ENCODE measurements at regions not wholly inside any gene's neighbourhood (a gene's known extent, or its start where the extent isn't known, plus 50 kb on each side); places are given as distances from the start of the nearest gene placed in this dataset.
"Not testable (repeated sequence)": the region's sequence is repeated elsewhere in the genome, so short reads cannot be mapped to it uniquely, and the experiment has no call there.

DNA sequence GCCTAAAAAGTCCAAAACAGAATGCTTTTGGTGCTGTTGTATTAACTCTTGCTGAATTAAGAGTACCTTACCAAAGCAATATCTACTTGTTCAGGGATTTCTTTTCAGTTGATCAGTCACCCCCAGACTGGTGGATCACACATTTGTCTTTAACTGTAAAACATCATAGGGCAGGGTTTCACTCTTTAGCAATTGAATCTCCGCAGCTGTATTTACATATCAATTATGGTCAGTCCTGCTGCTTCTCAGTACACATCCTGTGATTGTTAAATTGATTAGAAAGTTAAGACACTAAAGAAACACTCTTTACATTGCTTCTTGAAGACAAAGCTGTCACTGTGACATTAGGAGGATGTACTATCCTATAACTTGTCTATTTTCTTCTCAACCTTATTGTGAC lies 277.1 kb upstream of the ADGRL3 start:
- no peak for DNase-seq

DNA sequence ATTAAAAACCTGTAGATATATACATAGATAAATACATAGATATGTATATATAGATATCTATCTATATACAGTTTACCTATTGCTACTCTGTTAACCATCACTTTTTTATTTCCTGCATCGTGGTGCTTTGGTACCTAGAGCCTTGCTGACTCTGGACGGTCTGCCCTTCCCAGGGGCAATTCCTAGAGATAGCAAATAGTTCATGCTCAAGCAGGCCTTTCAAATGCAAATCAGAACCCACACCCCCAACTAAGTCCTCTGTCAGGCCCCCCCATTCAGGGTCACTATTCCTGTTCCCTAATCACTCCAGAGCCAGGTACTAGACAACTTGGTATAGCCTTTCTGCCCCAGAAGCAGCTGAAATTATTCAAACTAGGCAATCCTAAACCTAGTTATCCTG lies 273.5 kb upstream of the ADGRL3 start:
- DNase-seq = no peak

DNA sequence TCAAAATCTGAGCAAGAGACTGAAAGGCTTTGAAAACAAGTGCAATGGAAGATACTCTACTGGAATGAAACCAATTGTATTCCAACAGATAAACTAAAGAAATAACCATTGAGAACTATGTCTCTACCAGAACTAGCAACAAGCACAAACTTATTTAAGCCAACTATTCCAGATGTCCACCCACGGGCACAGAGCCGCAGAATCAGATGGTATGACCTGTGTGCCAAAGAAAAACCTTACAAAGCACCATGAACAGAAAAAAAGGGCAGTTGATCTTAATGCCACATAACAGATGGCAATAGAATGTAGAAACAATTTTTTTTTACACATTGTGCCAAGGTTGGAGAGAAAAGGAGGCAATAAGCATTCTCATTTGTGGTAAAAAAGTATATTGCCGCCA lies 269.3 kb upstream of the ADGRL3 start:
- no peak for DNase-seq

DNA sequence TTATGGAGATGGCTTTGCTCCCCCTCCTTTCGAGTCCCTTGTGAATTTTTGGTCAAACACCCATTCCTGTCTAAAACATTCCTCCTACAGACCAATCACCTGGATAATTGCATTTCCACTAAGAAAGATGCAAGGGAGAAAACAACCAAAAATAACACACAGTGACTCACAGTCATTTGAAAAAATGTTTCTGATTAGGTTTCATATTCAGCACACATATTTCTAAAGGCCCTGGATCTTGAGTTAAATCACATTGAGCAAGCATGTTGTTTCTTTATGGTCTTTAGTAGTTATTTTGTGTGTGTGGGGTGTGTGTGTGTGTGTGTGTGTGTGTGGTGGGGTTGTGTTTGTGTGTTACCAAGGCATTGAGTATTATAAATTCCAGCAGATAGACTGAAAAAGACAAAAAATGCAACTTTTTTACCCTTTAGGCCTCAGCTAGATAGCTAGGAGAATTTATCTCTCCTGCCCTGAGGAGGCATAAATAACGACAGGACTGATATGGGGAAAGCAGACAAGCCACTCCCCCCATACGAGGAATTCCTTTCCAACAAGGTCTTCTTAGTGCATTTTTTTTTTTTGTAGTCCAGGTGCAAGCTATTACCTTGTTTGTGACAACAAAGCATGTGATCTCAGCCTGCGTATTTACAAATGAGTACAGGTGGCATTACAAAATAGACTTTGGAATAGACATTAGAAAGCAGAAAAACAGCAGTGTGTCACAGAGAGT lies 265.4 kb upstream of the ADGRL3 start:
- no peak for DNase-seq

DNA sequence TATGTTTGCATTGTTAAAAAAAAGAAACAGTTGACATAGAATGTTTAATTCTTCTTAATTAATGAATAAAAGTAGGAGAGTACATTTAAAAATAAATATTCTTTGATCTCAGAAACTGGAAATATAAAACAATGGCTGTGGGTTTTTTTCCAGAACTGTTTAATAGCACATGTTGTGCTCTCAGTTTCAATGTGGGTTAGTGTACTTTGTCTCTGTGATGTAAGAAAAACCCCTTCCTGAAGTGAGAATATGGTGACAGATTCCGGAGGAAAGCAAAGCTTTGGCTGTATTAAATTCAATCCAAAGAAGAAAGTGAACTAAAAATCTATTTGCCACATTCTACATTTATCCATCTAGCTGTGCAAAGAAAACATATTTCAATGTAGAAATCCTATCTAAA lies 261.9 kb upstream of the ADGRL3 start:
- DNase-seq = no peak

DNA sequence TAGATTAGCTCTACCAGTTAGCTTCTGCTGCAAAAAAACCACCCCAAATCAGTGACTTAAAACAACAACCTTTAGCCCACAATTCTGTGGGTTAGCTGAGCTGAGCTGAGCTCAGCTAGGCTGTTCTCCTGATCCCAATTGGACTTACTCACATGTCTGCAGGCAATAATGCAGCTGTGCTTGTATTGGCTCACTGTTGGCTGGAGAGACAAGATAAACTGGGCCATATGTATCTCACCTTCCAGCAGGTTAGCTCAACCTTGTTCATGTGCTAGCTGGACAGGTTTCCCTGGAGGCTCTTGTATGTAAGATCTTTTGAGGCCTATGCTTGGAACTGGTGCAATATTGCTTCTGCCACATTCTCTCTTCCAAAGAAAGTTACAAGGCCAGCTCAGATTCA lies 261.5 kb upstream of the ADGRL3 start:
- no peak for DNase-seq

DNA sequence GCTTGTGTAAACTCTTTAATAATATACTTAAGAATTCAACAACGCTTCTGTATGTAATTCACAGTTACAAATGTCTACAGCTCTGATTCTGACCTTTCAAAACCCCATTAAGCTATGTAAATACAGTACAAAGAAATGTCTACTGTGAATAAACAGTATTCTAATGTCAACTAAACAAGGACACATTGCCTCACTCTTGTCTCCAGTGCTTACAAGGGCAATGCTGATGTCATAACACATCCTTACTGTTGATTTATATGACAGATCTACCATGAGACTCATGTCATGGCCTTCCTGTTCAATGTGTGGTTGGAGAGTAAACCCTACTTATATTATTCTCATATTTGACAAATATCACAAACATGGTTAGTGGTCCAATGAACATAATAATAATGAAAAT lies 256.1 kb upstream of the ADGRL3 start:
- no peak for DNase-seq

DNA sequence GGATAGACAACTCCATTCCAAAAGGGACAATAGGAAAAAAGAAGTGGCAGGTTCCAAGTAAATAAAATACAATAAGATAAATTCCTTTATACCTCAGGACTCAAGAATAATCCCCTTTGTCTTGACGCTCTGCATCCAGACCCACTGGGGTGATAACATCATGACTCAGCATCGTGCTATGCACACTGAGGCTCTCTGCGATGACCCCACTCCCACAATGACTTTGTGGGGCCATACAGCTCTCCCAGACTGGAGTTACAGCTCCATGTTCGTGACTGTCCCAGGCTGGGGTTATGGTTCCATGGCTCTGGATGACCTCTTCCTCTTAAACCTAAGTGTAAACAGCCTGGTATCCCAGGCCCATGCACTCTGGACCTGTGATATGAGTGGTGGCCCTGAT lies 254.5 kb upstream of the ADGRL3 start:
- DNase-seq = no peak

DNA sequence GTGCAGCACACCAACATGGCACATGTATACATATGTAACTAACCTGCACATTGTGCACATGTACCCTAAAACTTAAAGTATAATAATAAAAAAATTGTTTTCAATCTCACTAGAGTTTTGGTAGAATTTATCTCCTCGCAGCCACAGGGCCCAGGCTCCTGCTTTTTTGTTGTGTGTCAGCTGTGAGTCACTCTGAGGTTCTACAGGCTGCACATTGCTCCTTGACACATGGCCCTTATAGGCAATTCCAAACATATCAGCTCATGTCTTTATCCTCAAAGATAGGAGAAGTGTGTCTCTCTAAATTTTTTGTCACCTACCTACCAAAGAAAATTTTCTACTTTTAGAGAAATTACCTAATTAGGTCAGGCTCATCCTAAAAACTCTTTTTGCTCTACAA lies 252.1 kb upstream of the ADGRL3 start:
- DNase-seq = no peak

DNA sequence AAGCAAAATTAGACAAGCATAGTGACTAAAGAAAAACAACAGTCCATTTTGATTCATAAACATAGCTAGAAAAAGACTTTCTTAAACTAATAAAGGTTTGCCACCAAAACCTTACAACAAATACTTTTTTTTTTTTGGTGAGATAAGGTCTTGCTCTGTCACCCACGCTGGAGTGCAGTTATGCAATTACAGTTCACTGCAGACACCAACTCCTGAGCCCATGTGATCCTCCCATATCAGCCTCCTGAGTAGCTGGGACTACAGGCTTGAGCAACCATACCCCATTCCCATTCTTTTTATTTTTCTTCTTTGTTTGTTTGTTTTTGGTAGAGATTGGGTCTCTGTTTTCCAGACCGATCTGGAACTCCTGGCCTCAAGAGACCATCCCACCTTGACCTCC lies 247.2 kb upstream of the ADGRL3 start:
- no peak for DNase-seq

DNA sequence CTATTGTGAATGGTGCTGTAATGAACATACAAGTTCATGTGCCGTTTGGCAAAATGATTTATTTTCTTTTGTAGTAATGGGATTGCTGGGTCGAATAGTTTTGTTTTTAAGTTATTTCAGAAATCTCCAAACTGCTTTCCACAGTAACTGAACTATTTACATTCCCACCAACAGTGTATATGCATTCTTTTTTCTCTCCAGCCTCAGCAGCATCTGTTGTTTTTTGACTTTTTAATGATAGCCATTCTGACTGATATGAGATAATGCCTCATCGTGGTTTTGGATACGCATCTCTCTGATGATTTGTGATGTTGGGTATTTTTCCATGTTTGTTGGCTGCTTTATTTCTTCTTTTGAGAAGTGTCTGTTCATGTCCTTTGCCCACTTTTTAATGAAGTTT lies 246.3 kb upstream of the ADGRL3 start:
- DNase-seq = no peak

DNA sequence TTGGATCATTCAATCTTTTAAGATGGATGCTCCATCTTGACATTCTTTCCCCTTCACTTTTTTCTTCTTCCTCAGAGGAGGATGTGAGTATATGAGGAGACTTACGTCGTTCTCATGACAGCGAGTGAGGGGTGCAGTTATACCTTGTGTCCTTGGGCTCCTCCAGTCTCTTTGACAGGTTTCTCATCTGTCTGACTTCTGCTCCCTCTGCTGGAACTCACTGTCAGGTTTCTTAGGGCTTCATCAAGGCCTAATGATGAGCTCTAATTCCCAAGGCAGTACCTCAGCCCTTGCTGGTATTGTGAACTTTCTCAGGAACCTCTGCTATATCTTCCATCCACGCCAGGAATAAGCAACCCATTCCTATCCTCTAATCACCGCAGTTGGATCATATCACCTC lies 237.8 kb upstream of the ADGRL3 start:
- DNase-seq = no peak

DNA sequence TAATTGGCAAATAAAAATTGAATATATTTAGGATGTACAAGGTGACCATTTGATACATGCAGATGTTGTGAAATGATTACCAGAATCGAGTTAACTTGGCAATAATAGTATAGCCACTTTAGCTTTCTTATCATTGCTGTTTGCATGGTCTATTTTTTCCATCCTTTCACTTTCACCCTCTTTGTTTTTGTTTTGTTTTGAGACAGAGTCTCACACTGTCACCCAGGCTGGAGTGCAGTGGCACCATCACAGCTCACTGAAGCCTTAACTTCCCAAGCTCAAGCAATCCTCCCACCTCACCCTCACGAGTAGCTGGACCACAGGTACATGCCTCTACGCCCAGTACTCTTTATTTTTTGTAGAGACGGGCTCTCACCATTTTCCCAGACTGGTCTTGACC lies 218.6 kb upstream of the ADGRL3 start:
- DNase-seq = no peak

DNA sequence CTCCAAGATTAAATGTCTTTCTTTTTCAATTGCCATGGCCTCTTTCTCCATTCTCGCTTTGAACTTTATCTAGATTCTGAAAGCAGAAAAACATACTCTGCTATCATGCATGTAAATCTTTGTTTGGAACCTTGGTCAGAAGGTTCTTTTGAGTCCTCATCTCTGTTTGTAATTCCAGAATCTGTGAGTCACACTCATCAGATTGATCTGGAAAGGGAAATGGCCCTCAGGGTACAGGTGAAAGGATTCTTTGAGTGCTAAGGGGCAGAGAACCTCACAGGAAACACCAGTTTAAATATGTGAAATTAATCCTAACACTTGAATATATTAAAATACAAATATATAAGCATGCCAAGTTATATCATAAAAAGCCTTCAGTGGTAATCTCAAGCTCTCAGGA lies 211.0 kb upstream of the ADGRL3 start:
- no peak for DNase-seq

DNA sequence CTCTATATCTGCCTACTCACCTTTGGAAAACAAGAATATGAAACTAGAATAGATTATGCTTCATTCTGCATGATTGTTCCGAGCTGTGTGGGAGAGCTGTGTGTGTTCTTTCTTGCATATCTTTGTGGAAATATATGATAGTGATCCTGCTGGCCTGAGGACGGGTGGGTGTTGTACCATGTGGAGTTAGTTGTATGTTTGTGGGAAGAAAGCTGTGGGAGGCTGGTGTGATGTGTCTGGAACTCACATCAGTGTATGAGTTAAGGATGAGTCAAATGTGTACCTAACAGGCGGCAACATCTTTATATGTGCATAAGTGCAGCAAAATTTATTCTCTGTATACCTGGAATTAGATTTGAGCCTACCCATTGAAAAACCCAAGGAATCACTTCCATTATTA lies 208.1 kb upstream of the ADGRL3 start:
- DNase-seq = no peak

DNA sequence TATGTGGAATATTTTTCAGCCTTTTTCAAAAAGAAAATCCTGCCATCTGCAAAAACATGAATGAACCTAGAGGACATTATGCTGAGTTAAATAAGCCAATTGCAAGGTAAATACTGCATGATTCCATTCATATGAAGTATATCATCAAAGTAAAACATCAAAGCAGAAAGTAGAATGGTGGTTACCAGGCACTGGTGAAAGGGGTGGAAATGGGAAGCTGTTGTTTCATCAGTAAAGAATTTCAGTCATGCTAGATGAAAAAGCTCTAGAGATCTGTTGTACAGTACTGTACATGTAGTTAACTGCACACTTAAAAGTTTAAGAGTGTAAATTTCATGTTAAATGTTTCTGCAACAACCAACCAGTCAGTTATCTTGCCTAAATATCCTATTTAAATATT lies 196.8 kb upstream of the ADGRL3 start:
- DNase-seq = no peak

DNA sequence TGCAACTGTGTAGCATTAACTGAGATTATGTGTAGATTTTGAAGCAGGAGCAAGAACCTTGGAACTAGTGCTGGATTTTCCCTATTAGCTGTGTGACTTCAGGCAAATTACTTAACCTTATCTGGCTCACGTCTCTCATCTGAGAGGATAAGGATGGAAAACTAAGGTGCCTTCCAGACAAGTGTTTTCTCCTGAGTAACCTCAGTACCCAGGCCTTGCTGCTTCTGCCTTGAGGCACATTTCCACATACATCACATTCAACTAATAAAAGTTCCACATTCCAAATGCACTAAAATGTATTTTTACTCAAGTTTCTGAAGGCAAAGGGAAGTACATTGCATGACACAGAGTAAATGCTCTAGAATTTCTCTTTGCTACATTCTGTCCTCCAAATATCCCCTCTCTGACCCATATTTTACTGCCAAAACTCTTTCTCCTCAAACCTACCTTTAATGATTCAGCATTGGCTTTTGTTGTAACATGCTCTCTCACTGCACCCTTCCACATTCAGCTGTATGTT lies 195.4 kb upstream of the ADGRL3 start:
- no peak for DNase-seq

DNA sequence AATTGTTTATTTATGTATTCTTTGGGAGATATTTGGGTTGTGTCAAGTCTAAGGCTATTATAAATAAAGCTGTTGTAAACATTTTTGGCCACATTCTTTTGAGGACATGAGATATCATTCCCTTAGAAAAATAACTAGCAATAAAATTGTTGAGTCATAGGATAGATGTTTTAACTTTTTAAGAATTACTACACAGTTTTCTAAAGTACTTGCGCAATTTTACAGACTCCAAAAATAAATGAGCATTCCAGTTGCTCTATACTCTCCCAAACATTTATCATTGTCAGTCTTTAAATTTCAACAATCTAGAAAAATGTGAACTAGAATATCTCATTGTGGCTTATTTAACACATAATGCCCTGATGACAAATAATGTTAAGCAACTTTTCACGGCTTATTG lies 189.1 kb upstream of the ADGRL3 start:
- DNase-seq = no peak

DNA sequence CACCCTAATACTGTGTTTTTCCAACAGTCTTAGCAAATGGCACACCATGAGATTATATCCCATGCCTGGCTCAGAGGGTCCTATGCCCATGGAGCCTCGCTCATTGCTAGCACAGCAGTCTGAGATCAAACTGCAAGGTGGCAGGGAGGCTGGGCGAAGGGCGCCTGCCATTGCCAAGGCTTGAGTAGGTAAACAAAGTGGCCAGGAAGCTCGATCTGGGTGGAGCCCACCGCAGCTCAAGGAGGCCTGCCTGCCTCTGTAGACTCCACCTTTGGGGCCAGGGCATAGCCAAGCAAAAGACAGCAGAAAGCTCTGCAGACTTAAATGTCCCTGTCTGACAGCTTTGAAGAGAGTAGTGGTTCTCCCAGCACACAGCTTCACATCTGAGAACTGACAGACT lies 188.2 kb upstream of the ADGRL3 start:
- DNase-seq = not testable (repeated sequence)

DNA sequence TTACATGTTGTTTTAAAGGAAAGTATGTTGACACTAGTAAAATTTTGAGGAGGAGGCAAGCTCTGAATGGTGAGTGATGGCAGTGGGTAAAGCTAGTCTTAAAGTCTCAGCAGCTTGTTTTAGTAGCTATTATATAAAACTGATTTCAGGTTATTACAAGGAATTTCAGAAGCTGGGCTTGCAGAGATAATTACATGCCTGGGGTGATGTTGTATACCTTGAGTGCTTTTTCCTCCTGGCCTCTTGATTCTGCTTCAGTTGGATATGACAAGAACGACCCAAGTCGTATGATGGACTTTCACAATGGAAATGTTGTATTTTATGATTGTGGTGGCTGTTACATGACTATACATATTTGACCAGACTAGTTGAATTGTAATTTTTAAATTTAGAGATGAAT lies 175.5 kb upstream of the ADGRL3 start:
- no peak for DNase-seq

DNA sequence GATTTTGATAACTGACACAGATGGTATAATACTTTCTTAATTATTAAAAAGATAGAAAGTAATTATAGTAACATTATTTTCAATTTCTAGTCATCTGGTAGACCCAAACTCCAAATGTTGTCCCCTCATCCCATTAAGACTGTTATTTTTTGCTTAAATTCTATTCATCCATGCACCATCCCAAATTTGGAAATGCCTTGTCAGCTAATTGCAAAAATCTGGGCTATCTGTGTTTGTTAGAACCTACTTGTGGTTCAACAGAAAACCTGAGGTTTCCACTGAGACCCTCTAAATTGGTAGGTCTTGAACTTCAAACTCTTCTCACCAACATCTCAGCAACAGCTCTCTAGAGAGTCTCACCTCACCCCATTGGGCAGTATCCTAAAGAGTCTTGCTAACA lies 172.2 kb upstream of the ADGRL3 start:
- DNase-seq = no peak

DNA sequence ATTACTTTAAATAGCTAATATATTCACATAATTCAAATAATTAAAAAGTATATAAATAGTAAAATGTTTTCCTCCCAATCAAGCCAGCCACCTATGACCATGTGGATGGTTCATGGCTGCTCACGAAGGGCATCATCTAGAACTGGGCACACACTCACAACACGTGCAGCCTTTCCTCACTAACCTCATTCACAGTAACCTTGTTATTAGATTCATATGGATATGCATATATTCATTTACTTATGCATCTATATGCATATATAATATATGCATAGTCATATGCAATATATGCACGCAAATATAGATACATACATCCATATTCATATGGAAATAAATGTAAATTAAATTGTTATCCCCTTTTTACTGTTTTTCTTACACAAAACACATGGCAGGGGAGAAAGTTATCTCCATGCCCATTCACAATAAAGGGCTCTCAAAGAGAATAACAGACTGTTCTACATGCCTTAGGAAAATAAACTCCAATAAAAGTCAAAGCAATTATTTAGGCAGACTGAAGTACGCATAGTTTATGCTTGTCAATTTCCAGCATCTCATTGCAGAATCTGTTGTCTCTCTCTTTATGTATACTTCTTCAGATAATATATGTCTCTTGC lies 163.9 kb upstream of the ADGRL3 start:
- DNase-seq = no peak

DNA sequence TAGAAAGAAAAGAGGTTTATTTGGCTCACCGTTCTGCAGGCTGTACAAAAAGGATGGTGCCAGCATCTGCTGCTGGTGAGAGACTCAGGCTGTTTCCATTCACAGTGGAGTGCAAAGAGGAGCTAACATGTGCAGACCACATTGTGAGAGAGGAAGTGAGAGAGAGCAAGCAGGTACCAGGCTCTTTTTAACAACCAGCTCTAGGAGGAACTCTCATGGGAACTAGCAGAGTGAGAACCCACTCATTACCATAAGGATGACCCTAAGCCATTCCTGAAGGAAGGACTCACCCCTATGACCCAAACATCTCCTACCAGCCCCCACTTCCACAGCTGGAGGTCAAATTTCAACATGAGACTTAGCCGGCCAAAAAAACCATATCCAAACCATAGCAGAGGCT lies 158.6 kb upstream of the ADGRL3 start:
- DNase-seq = no peak

DNA sequence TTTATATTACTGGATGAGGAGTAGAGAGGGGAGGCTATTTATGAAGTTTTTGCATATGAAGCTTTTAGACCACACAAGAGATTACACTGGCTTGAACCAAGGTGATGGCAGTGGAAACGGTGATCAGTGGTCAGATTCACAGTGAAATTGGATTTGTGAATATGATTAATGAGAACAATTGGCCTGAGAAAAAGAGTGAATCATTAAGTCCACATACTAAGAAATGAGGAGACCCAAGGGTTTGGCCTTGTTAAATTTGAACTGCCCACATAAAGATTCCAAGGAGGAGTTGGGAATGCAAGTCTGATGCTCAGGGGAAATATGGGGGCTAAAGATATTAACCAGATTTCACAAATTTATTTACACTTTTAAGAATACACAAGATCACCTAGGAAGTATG lies 155.3 kb upstream of the ADGRL3 start:
- no peak for DNase-seq

DNA sequence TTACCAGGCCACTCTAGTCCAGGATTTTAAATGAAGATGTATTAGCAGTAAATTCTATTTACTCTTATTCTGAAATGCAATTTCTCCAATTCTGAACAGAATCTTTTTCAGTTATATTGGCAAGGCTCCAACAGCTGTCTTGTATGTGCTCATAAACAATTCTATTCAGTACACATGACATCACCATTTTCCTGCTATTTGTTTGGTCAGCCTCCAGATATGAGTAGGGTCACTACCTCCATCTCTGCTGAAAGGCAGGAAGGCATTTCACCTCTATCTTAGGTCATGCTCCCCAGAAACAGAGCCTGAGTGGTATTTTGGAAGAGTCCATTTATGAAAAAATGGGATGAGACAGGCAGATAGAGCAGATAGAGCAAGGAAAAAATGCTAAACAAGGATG lies 151.1 kb upstream of the ADGRL3 start:
- DNase-seq = no peak

Data from hematopoietic multipotent progenitor cell treated with erythropoietin and hydrocortisone succinate and interleukin-3 and kit ligand, for 8 days (in vitro differentiated cells).